H9 (cell line): ENCODE measurements at regions not wholly inside any gene's neighbourhood (a gene's known extent, or its start where the extent isn't known, plus 50 kb on each side); places are given as distances from the start of the nearest gene placed in this dataset.

ENCODE experiments used
- DNase-seq: peaks from one replicate; pipeline ENCODE4 v3.0.0-alpha.2; 2017
- H2AFZ ChIP-seq: one replicate; pipeline ENCODE4 v1.6.1; 2013; ENCODE audit warnings: mild to moderate bottlenecking, low read length, control low read depth, moderate library complexity
- H2AK5ac ChIP-seq: 2 replicates; pipeline ENCODE4 v1.6.1; 2013; ENCODE audit warnings: low read length, control low read depth, mixed read lengths; ENCODE audit not compliant: insufficient read length
- H2BK120ac ChIP-seq: one replicate; pipeline ENCODE4 v1.6.1; 2013; ENCODE audit warnings: low read depth, mild to moderate bottlenecking, low read length, control low read depth, inconsistent platforms; ENCODE audit not compliant: poor library complexity, severe bottlenecking
- H2BK12ac ChIP-seq: 2 replicates; pipeline ENCODE4 v1.6.1; 2013; ENCODE audit warnings: low read length, control low read depth, mixed read lengths, low read depth; ENCODE audit not compliant: insufficient read length
- H2BK15ac ChIP-seq: 2 replicates; pipeline ENCODE4 v1.6.1; 2013; ENCODE audit warnings: low read depth, low read length, control low read depth
- H2BK20ac ChIP-seq: one replicate; pipeline ENCODE4 v1.6.1; 2013; ENCODE audit warnings: low read depth, mild to moderate bottlenecking, low read length, control low read depth, inconsistent platforms; ENCODE audit not compliant: poor library complexity, severe bottlenecking
- H2BK5ac ChIP-seq: 2 replicates; pipeline ENCODE4 v1.6.1; 2013; ENCODE audit warnings: low read length, control low read depth, mixed read lengths; ENCODE audit not compliant: insufficient read length
- H3K14ac ChIP-seq: 2 replicates; pipeline ENCODE4 v1.6.1; 2013; ENCODE audit warnings: low read length, control low read depth; ENCODE audit not compliant: insufficient read depth
- H3K18ac ChIP-seq: 2 replicates; pipeline ENCODE4 v1.6.1; 2013; ENCODE audit warnings: low read depth, mild to moderate bottlenecking, mixed read lengths, low read length, control low read depth; ENCODE audit not compliant: insufficient read length
- H3K23ac ChIP-seq: 2 replicates; pipeline ENCODE4 v1.6.1; 2013; ENCODE audit warnings: low read length, control low read depth, mixed read lengths, low read depth; ENCODE audit not compliant: insufficient read length
- H3K23me2 ChIP-seq: 2 replicates; pipeline ENCODE4 v1.6.1; 2013; ENCODE audit warnings: low read depth, mild to moderate bottlenecking, mixed read lengths, low read length, control low read depth; ENCODE audit not compliant: insufficient read length, poor library complexity, severe bottlenecking
- H3K27ac ChIP-seq: 2 replicates; pipeline ENCODE4 v1.5.1; 2013; ENCODE audit warnings: low read length, control low read depth, mixed read lengths, low read depth; ENCODE audit not compliant: insufficient read length
- H3K27me3 ChIP-seq: 2 replicates; pipeline ENCODE4 v1.6.1; 2013; ENCODE audit warnings: low read length, control low read depth, inconsistent platforms; ENCODE audit not compliant: insufficient read depth
- H3K4ac ChIP-seq: 2 replicates; pipeline ENCODE4 v1.6.1; 2013; ENCODE audit warnings: low read depth, mild to moderate bottlenecking, control low read depth, inconsistent platforms, low read length, moderate library complexity
- H3K4me1 ChIP-seq: 2 replicates; pipeline ENCODE4 v1.6.1; 2013; ENCODE audit warnings: low read length, control low read depth, inconsistent platforms; ENCODE audit not compliant: insufficient read depth
- H3K4me2 ChIP-seq: 2 replicates; pipeline ENCODE4 v1.6.1; 2013; ENCODE audit warnings: low read length, control low read depth, mixed read lengths; ENCODE audit not compliant: insufficient read length, insufficient read depth
- H3K56ac ChIP-seq: 2 replicates; pipeline ENCODE4 v1.6.1; 2013; ENCODE audit warnings: low read depth, mild to moderate bottlenecking, mixed read lengths, low read length, control low read depth; ENCODE audit not compliant: insufficient read length
- H3K79me1 ChIP-seq: 2 replicates; pipeline ENCODE4 v1.6.1; 2013; ENCODE audit warnings: low read depth, mild to moderate bottlenecking, moderate library complexity, low read length, control low read depth, inconsistent platforms; ENCODE audit not compliant: insufficient read depth, poor library complexity, severe bottlenecking
- H3K79me2 ChIP-seq: 2 replicates; pipeline ENCODE4 v1.6.1; 2013; ENCODE audit warnings: low read length, control low read depth, inconsistent platforms; ENCODE audit not compliant: insufficient read depth
- H3K9ac ChIP-seq: 2 replicates; pipeline ENCODE4 v1.6.1; 2013; ENCODE audit warnings: low read length, control low read depth, mixed read lengths; ENCODE audit not compliant: insufficient read length; ENCODE audit errors: extremely low read depth
- H3K9me3 ChIP-seq: one replicate; pipeline ENCODE4 v1.6.1; 2013; ENCODE audit warnings: low read depth, low read length, inconsistent platforms; ENCODE audit not compliant: control insufficient read depth
- H3T11ph ChIP-seq: one replicate; pipeline ENCODE4 v1.6.1; 2013; ENCODE audit warnings: mild to moderate bottlenecking, low read length, control low read depth, inconsistent platforms
- H4K20me1 ChIP-seq: one replicate; pipeline ENCODE4 v1.6.1; 2013; ENCODE audit not compliant: control insufficient read depth, insufficient read length, insufficient read depth
- H4K5ac ChIP-seq: 2 replicates; pipeline ENCODE4 v1.6.1; 2013; ENCODE audit warnings: low read depth, mild to moderate bottlenecking, mixed read lengths, low read length, control low read depth; ENCODE audit not compliant: insufficient read length
- H4K8ac ChIP-seq: replicated peaks from 2 replicates; pipeline ENCODE4 v1.6.1; 2013; ENCODE audit warnings: low read length, control low read depth, mixed read lengths, low read depth; ENCODE audit not compliant: insufficient read length
- H4K91ac ChIP-seq: 2 replicates; pipeline ENCODE4 v1.6.1; 2013; ENCODE audit warnings: low read depth, mild to moderate bottlenecking, moderate library complexity, mixed read lengths, low read length, control low read depth; ENCODE audit not compliant: insufficient read length
- H3K27ac Mint-ChIP-seq, 3 experiments: 2 replicates in 2 of 3; 3 replicates in 1 of 3; pipeline ENCODE4 v1.8.0; 2020 to 2021; ENCODE audit warnings: mixed read lengths in 3 of 3, mild to moderate bottlenecking in 1 of 3, moderate library complexity in 1 of 3
- H3K27me3 Mint-ChIP-seq: 2 replicates; pipeline ENCODE4 v1.8.0; 2021; ENCODE audit warnings: low read depth, mild to moderate bottlenecking, moderate library complexity, mixed read lengths
- H3K36me3 Mint-ChIP-seq, 3 experiments: 2 replicates in 2 of 3; 3 replicates in 1 of 3; pipeline ENCODE4 v1.8.0; 2020 to 2021; ENCODE audit warnings: low read depth in 3 of 3, mixed read lengths in 3 of 3; ENCODE audit not compliant: insufficient read depth in 1 of 3
- H3K4me1 Mint-ChIP-seq, 2 experiments: 2 replicates each; pipeline ENCODE4 v1.8.0; 2020; ENCODE audit warnings: mixed read lengths in 2 of 2
- H3K4me3 Mint-ChIP-seq, 2 experiments: 2 replicates in 1 of 2; 3 replicates in 1 of 2; pipeline ENCODE4 v1.8.0; 2020 to 2021; ENCODE audit warnings: mild to moderate bottlenecking in 2 of 2, mixed read lengths in 2 of 2, moderate library complexity in 1 of 2
- H3K9me3 Mint-ChIP-seq, 2 experiments: 2 replicates in 1 of 2; 3 replicates in 1 of 2; pipeline ENCODE4 v1.8.0; 2020; ENCODE audit warnings: mild to moderate bottlenecking in 2 of 2, mixed read lengths in 2 of 2, moderate library complexity in 1 of 2
- CTCF ChIP-seq: fragments of 200-600 bp; sonication (generic); conservative IDR thresholded peaks from 3 replicates; pipeline ENCODE4 v1.8.0; 2021; ENCODE audit warnings: antibody characterized with exemption, mild to moderate bottlenecking
- WGBS: extraction: QIAGEN DNeasy Blood & Tissue Kit; methylation state at CpG from one replicate; pipeline ENCODE4 v1.1.7; 2013; ENCODE audit warnings: missing lambda C conversion rate, low lambda C conversion rate, mixed read lengths; ENCODE audit not compliant: insufficient read length; ENCODE audit errors: extremely low coverage; 5-methylcytosine and 5-hydroxymethylcytosine counted together

GRCh38 chr6:155693573-155694418, 238.2 kb upstream of the NOX3 start:
- H3K56ac ChIP-seq = no peak overlapping the region
- H2AK5ac ChIP-seq = no peak overlapping the region
- no peaks in the 10 kb centered on the region for H3K27me3 ChIP-seq
- H3K79me1 ChIP-seq = no peaks in the 10 kb centered on the region
- no peaks in the 10 kb centered on the region for H4K20me1 ChIP-seq
- no peak overlapping the region for H4K8ac ChIP-seq
- H2BK12ac ChIP-seq = no peak overlapping the region
- H2AFZ ChIP-seq = no peak overlapping the region
- no CpG with 5 or more reads among the region's 10 CpGs for WGBS
- no peaks in the 10 kb centered on the region for H3K23me2 ChIP-seq
- no peak overlapping the region for H3K14ac ChIP-seq
- DNase-seq = no peak
- no peak overlapping the region for H2BK20ac ChIP-seq
- H4K5ac ChIP-seq = no peak overlapping the region
- H3K23ac ChIP-seq = no peak overlapping the region
- no peak for TF ChIP-seq CTCF
- no peak overlapping the region for H2BK15ac ChIP-seq
- no peaks in the 10 kb centered on the region for H3K9me3 ChIP-seq
- no peak overlapping the region for H3K27ac ChIP-seq
- no peak overlapping the region for H3K4me2 ChIP-seq
- no peaks in the 10 kb centered on the region for H3K4me1 ChIP-seq
- H3K4me1 Mint-ChIP-seq = no peaks in the 10 kb centered on the region
- no peak overlapping the region for H4K91ac ChIP-seq
- no peak overlapping the region for H3K9ac ChIP-seq
- no peak overlapping the region for H3K4me3 Mint-ChIP-seq
- no peak overlapping the region for H3K18ac ChIP-seq
- H3K27me3 Mint-ChIP-seq = no peaks in the 10 kb centered on the region
- no peak overlapping the region for H3K27ac Mint-ChIP-seq
- H3K36me3 Mint-ChIP-seq = no peaks in the 10 kb centered on the region
- no peaks in the 10 kb centered on the region for H3K9me3 Mint-ChIP-seq
- H3K4ac ChIP-seq = no peak overlapping the region
- no peaks in the 10 kb centered on the region for H3K79me2 ChIP-seq
- H2BK5ac ChIP-seq = no peak overlapping the region
- H3T11ph ChIP-seq = no peak overlapping the region
- no peak overlapping the region for H2BK120ac ChIP-seq
